ENCODE measurements at regions not wholly inside any gene's neighbourhood (a gene's known extent, or its start where the extent isn't known, plus 50 kb on each side); places are given as distances from the start of the nearest gene placed in this dataset.

- H3K27ac ChIP-seq, result no peak overlapping the region
- TF ChIP-seq CTCF (conservative IDR thresholded peaks at IDR 0.05), result no peak
Observed at GRCh38 chr2:41222593-41222992, 770.7 kb upstream of the SLC8A1 start.

GRCh38 chr2:41234093-41234492 lies 782.2 kb upstream of the SLC8A1 start:
- no peak for TF ChIP-seq CTCF (conservative IDR thresholded peaks at IDR 0.05)
- no peak overlapping the region for H3K27ac ChIP-seq

- no peak overlapping the region for H3K27ac ChIP-seq
- no peak for TF ChIP-seq CTCF (conservative IDR thresholded peaks at IDR 0.05)
Observed at GRCh38 chr2:41241325-41242000, 789.6 kb upstream of the SLC8A1 start.

- no peak for TF ChIP-seq CTCF (conservative IDR thresholded peaks at IDR 0.05)
- no peak overlapping the region for H3K27ac ChIP-seq
Observed at GRCh38 chr2:41242001-41242331, 790.1 kb upstream of the SLC8A1 start.

GRCh38 chr2:41267929-41268659 lies 779.7 kb upstream of the PKDCC start:
- TF ChIP-seq CTCF (conservative IDR thresholded peaks at IDR 0.05), result no peak
- H3K27ac ChIP-seq, result no peak overlapping the region

- TF ChIP-seq CTCF (conservative IDR thresholded peaks at IDR 0.05), result no peak
- no peak overlapping the region for H3K27ac ChIP-seq
Observed at GRCh38 chr2:41283079-41283775, 764.6 kb upstream of the PKDCC start.

GRCh38 chr2:41293491-41293890 lies 754.3 kb upstream of the PKDCC start:
- H3K27ac ChIP-seq, result no peak overlapping the region
- no peak for TF ChIP-seq CTCF (conservative IDR thresholded peaks at IDR 0.05)

Data from VCaP (cell line).